ENCODE measurements at regions not wholly inside any gene's neighbourhood (a gene's known extent, or its start where the extent isn't known, plus 50 kb on each side); places are given as distances from the start of the nearest gene placed in this dataset.

DNA sequence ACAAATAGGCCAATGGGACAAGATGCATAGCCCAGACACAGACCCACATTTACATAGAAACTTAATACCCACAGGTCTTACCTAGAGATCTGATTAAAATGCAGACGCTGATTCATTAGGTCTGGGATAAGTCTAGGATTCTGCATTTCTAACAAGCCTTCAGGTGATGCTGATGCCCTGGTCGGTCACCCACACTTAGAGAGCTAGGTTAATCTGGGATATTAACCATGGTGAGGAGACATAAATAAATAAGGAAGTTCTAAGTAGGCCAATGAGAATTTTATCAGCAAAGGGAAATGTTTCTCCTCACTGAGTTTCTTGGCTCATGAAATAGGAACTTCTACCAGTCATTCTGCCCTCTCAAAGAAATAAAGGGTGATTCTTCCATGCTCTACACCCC, 120.1 kb downstream of the BMP4 start:
- no peak for DNase-seq (ENCODE audit: low read depth, low spot score)
- POLR2A ChIA-PET = no interaction called here
- TF ChIP-seq, protein P1, sequence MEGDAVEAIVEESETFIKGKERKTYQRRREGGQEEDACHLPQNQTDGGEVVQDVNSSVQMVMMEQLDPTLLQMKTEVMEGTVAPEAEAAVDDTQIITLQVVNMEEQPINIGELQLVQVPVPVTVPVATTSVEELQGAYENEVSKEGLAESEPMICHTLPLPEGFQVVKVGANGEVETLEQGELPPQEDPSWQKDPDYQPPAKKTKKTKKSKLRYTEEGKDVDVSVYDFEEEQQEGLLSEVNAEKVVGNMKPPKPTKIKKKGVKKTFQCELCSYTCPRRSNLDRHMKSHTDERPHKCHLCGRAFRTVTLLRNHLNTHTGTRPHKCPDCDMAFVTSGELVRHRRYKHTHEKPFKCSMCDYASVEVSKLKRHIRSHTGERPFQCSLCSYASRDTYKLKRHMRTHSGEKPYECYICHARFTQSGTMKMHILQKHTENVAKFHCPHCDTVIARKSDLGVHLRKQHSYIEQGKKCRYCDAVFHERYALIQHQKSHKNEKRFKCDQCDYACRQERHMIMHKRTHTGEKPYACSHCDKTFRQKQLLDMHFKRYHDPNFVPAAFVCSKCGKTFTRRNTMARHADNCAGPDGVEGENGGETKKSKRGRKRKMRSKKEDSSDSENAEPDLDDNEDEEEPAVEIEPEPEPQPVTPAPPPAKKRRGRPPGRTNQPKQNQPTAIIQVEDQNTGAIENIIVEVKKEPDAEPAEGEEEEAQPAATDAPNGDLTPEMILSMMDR (IDR thresholded peaks at IDR 0.05; ENCODE audit: insufficient read depth, low read length, missing control alignments) = no peak
- H3K4me3 ChIP-seq (ENCODE audit: low read depth, low read length) = no peak overlapping the region
- CTCF ChIA-PET = no interaction called here

DNA sequence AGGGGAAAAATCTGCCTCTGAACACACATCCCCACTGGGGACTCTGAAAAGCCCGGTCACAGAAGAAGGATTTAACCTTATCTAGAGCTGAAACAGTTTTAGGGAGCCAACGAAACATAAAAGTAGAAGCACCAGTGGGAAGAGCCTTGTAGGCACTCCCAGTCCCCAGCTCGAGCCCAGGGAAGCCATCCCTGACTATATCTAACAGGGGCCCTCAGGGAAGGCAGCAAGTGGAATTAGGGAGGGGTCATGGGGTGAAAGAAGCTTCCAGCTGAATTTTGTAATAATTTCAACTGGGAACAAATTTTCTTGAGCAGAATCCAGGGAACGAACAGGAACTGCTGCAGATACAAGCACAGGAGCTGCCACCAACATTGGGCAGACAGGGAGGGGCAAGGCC, 127.8 kb downstream of the BMP4 start:
- TF ChIP-seq, protein P1 (IDR thresholded peaks at IDR 0.05; ENCODE audit: insufficient read depth, low read length, missing control alignments) = no peak
- no peak for DNase-seq (ENCODE audit: low read depth, low spot score)
- CTCF ChIA-PET = interaction anchor here (0.7 to 1.0 kb wide), 2 partner anchors 343 to 416 kb away, joined by 3 read pairs; no protein-coding TSS in a partner anchor
- POLR2A ChIA-PET = no interaction called here
- no peak overlapping the region for H3K4me3 ChIP-seq (ENCODE audit: low read depth, low read length)

DNA sequence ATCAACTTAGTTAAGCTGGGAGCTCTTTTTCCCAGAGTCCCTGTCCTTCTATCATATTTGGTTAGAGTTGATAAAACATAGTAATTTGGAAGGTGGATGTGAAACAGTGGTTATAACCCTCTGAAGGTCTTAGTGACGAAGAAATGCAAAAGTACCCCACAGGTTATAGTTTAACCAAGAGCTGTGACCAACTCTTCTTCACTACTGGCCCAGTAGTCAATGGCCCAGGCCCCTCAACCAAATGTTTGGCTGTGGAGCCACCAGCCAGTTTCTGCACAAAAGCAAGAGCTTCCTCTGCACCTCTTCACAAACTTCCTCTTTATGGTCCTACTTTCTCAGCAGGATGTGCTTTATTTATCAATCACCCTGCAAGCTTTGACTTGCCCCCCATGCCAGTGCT, 132.6 kb downstream of the BMP4 start:
- H3K4me3 ChIP-seq (ENCODE audit: low read depth, low read length) = no peak overlapping the region
- TF ChIP-seq, protein P1 (IDR thresholded peaks at IDR 0.05; ENCODE audit: insufficient read depth, low read length, missing control alignments) = no peak
- DNase-seq (ENCODE audit: low read depth, low spot score) = no peak
- ChIA-PET POLR2A (no interaction called here), CTCF (interaction anchor here (1.3 kb wide), 1 partner anchor 352 kb away, joined by 3 read pairs; no protein-coding TSS in a partner anchor)

DNA sequence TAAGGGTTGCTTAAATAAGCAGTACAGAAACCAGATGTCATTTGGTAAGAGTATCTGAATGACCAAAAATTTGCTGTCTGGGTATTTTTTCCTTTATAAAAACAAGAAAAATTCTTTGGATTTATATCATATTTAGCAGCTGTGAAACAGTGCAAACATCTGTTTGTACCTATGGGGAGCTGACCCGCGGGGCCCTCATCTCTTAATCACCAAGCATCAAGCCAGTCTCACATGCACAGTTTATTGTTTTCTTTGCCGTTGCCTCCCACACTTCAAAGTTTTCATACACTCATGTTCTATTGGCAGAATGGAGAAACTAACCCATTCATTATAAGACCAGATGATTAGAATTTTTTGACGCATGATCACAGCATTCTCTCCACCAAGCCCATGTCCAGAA, 142.2 kb downstream of the BMP4 start:
- DNase-seq (ENCODE audit: low read depth, low spot score) = no peak
- POLR2A ChIA-PET = no interaction called here
- CTCF ChIA-PET = no interaction called here
- H3K4me3 ChIP-seq (ENCODE audit: low read depth, low read length) = no peak overlapping the region
- TF ChIP-seq, protein P1 (IDR thresholded peaks at IDR 0.05; ENCODE audit: insufficient read depth, low read length, missing control alignments) = no peak

DNA sequence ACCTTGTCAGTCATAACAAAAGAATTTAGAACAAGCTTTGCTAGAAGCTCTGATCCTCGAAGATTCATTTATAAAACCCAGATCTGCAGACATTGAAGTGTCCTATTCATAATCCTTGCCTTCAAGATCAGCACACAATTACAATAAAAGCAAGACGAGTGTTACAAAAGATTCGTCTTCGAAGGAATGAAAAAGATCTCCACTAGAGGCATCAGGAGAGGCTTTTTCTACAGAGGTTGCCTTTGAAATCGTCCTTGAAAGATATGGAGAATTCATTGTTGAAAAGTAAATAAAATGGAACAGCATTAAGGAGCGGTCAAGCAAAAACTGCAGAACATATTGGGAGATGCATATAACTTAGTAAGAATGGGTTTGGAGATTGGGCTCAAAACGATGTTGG, 146.4 kb downstream of the BMP4 start:
- TF ChIP-seq, protein P1 (IDR thresholded peaks at IDR 0.05; ENCODE audit: insufficient read depth, low read length, missing control alignments) = no peak
- ChIA-PET POLR2A (no interaction called here), CTCF (no interaction called here)
- DNase-seq (ENCODE audit: low read depth, low spot score) = no peak
- no peak overlapping the region for H3K4me3 ChIP-seq (ENCODE audit: low read depth, low read length)

DNA sequence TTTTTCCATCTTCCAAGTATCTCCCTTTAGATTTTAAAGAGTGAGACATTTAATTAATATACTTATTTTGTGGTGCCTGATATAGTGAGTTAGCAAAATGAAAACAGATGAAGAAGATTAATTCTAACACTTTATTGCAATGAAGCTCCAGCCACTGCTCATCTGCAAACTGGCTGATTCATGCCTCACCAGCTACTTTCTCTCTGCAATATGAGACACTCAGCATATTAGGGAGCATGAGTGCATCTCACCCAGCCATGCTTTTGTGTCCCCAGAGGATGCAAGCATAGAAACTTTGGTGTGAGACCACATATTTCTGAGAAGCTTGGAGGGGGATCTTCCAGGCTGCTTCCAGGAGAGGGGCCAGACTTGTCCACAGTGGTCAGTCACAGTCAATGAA, 148.6 kb downstream of the BMP4 start:
- CTCF ChIA-PET = no interaction called here

More for the DNA sequence above, 148.6 kb downstream of the BMP4 start:
- no peak for DNase-seq (ENCODE audit: low read depth, low spot score)
- TF ChIP-seq, protein P1 (IDR thresholded peaks at IDR 0.05; ENCODE audit: insufficient read depth, low read length, missing control alignments) = no peak
- H3K4me3 ChIP-seq (ENCODE audit: low read depth, low read length) = no peak overlapping the region
- POLR2A ChIA-PET = no interaction called here
